GM23338 (cell line): ENCODE measurements at regions not wholly inside any gene's neighbourhood (a gene's known extent, or its start where the extent isn't known, plus 50 kb on each side); places are given as distances from the start of the nearest gene placed in this dataset.

Experiments used
- ZNF114 ChIP-seq: fragments of 250-450 bp; sonication (Bioruptor Pico); IDR thresholded peaks from 2 replicates; pipeline ENCODE4 v1.5.0; 2020; ENCODE audit warnings: mild to moderate bottlenecking, moderate library complexity
- TF ChIP-seq, protein P1 (sequence below), 2 experiments: fragments of 200-600 bp in 1 of 2; sonication (generic) in 1 of 2; conservative IDR thresholded peaks; 2 replicates each; pipeline versions ENCODE4 v1.5.1 to v1.6.1; 2016 to 2017; ENCODE audit warnings: antibody characterized with exemption in 2 of 2, low read depth in 2 of 2, mild to moderate bottlenecking in 2 of 2, moderate library complexity in 1 of 2

DNA sequence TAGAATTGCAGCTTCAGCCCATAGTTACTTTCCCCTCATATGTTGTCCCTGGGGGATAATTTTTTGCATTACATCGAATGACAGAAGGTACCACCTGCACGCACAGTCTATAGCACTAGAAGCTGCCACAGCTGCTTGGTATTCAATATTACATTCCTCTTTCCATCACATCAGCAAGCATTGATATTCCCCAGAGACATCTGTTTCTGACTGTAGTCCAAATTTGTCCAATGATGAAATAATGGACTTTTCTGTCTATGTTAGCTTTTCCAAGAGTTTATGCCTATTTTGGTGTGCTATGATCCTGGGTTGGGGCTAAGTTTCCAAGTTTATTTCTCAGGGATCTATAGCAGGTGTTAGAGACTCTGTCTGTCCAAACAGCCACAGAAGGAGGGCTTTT lies 335.4 kb downstream of the LRIG3 start:
- no peak for TF ChIP-seq ZNF114 (CRISPR knock-in tag)
- TF ChIP-seq, protein P1, sequence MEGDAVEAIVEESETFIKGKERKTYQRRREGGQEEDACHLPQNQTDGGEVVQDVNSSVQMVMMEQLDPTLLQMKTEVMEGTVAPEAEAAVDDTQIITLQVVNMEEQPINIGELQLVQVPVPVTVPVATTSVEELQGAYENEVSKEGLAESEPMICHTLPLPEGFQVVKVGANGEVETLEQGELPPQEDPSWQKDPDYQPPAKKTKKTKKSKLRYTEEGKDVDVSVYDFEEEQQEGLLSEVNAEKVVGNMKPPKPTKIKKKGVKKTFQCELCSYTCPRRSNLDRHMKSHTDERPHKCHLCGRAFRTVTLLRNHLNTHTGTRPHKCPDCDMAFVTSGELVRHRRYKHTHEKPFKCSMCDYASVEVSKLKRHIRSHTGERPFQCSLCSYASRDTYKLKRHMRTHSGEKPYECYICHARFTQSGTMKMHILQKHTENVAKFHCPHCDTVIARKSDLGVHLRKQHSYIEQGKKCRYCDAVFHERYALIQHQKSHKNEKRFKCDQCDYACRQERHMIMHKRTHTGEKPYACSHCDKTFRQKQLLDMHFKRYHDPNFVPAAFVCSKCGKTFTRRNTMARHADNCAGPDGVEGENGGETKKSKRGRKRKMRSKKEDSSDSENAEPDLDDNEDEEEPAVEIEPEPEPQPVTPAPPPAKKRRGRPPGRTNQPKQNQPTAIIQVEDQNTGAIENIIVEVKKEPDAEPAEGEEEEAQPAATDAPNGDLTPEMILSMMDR (conservative IDR thresholded peaks at IDR 0.05; ENCODE audit: low read depth in 2 of 2) = no peak
